Activated naive CD4-positive, alpha-beta T cell treated with anti-CD3 and anti-CD28 coated beads for 36 hours (primary cell): ENCODE measurements at regions not wholly inside any gene's neighbourhood (a gene's known extent, or its start where the extent isn't known, plus 50 kb on each side); places are given as distances from the start of the nearest gene placed in this dataset.
"Not testable (repeated sequence)": the region's sequence is repeated elsewhere in the genome, so short reads cannot be mapped to it uniquely, and the experiment has no call there.

Source experiments
- CTCF ChIA-PET: fragments of 350-600 bp; sonication (Branson Sonifier 250); formaldehyde crosslinking; loops from one replicate; lab custom pipeline; 2021; ENCODE audit warnings: antibody characterized with exemption; lab: Charles Lee
- DNase-seq: peaks from one replicate; pipeline ENCODE4 v3.0.0-alpha.2; 2020
- H3K27ac Mint-ChIP-seq: one replicate; pipeline ENCODE4 v1.8.0; 2021; ENCODE audit warnings: mild to moderate bottlenecking, mixed read lengths
- H3K27me3 Mint-ChIP-seq: one replicate; pipeline ENCODE4 v1.8.0; 2021; ENCODE audit warnings: low read depth, mixed read lengths
- H3K36me3 Mint-ChIP-seq: one replicate; pipeline ENCODE4 v1.8.0; 2021; ENCODE audit warnings: low read depth, mixed read lengths
- H3K4me1 Mint-ChIP-seq: one replicate; pipeline ENCODE4 v1.8.0; 2021; ENCODE audit warnings: low read depth, mixed read lengths
- H3K4me3 Mint-ChIP-seq: one replicate; pipeline ENCODE4 v1.8.0; 2021; ENCODE audit warnings: mild to moderate bottlenecking, moderate library complexity, mixed read lengths
- H3K9me3 Mint-ChIP-seq: one replicate; pipeline ENCODE4 v1.8.0; 2021; ENCODE audit warnings: mixed read lengths
- intact Hi-C: fragments of 100-400 bp; cut with micrococcal nuclease; formaldehyde crosslinking; loops from one replicate; pipeline ENCODE4 v1.15.1; 2023

DNA sequence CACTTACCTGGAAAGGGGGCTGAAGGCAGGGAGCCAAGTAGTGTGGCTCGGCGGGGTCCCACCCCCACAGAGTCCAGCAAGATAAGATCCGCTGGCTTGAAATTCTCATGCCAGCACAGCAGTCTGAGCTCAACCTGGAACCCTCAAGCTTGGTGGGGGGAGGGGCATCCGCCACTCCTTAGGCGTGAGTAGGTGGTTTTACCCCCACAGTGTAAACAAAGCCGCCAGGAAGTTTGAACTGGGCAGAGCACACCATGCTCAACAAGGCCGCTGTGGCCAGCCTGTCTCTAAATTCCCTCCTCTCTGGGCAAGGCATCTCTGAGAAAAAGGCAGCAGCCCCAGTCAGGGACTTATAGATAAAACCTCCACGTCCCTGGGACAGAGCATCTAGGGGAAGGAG, 156.3 kb downstream of the KBTBD8 start:
- Mint-ChIP-seq H3K9me3 (peaks cover 9% of the 10 kb centered on the region), H3K27ac (no peak overlapping the region), H3K27me3 (no peaks in the 10 kb centered on the region), H3K4me3 (no peak overlapping the region), H3K36me3 (no peaks in the 10 kb centered on the region), H3K4me1 (no peaks in the 10 kb centered on the region)
- intact Hi-C loops, result no loop called here
- CTCF ChIA-PET, result no interaction called here
- DNase-seq, result no peak

DNA sequence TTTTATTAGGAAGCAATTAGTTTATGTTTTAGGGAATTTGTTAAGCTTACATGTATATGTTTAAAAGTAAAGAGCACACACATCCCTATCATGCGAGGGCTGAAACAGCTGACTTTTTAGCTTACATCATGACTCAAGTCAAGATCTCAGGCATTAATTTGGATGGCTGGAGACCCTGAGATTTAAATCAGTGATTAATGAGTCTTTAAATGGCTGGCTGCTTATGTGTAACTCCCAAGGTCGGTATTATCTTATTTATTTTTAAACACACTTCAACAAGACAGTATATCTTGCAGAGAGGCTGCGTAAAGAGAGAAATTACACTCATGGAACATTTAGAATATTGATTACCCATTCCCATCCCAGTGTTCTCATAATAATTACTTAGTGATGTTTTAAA, 169.4 kb downstream of the KBTBD8 start:
- CTCF ChIA-PET, result interaction anchor here (0.6 to 0.7 kb wide), 2 partner anchors 346 to 685 kb away, joined by 4 read pairs; no protein-coding TSS in a partner anchor
- no peak for DNase-seq
- intact Hi-C loops, result no loop called here
- Mint-ChIP-seq H3K4me1 (no peaks in the 10 kb centered on the region), H3K36me3 (no peaks in the 10 kb centered on the region), H3K27ac (no peak overlapping the region), H3K9me3 (no peaks in the 10 kb centered on the region), H3K4me3 (no peak overlapping the region), H3K27me3 (peaks cover 13% of the 10 kb centered on the region)

DNA sequence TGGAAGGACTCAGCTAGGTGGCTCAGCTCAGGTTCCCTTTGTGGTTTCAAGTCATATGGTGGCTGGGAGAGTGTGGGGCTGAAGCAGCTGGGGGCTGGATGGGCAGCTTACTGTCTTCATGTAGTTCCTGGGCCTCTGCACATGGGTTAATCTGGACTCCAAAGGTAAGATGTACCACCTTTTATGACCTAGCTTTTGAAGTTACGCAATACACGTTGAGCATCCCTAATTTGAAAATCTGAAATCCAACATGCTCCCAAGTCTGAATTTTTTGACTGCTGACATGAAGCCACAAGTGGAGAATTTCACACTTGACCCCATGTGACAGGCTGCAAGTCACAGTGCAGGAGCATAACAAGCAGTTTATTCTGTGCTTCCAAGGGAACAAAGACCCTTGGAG, 173.7 kb downstream of the KBTBD8 start:
- H3K4me3 Mint-ChIP-seq, result no peak overlapping the region
- no peaks in the 10 kb centered on the region for H3K4me1 Mint-ChIP-seq
- H3K36me3 Mint-ChIP-seq, result no peaks in the 10 kb centered on the region
- no peak overlapping the region for H3K27ac Mint-ChIP-seq
- H3K9me3 Mint-ChIP-seq, result peaks cover 5% of the 10 kb centered on the region
- CTCF ChIA-PET, result no interaction called here
- H3K27me3 Mint-ChIP-seq, result peaks cover 6% of the 10 kb centered on the region
- intact Hi-C loops, result no loop called here
- DNase-seq, result no peak

DNA sequence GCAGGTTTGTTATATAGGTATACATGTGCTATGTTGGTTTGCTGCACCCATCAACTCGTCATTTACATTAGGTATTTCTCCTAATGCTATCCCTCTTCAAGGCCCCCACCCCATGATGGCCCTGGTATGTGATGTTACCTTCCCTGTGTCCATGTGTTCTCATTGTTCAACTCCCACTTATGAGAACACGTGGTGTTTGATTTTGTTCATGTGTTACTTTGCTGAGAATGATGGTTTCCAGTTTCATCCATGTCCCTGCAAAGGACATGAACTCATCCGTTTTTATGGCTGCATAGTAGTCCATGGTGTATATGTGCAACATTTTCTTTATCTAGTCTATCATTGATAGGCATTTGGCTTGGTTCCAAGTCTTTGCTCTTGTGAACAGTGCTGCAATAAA, 175.0 kb downstream of the KBTBD8 start:
- H3K9me3 Mint-ChIP-seq, result peaks cover 12% of the 10 kb centered on the region
- DNase-seq, H3K36me3 Mint-ChIP-seq, CTCF ChIA-PET, H3K27ac Mint-ChIP-seq, H3K4me1 Mint-ChIP-seq, H3K4me3 Mint-ChIP-seq, H3K27me3 Mint-ChIP-seq, intact Hi-C loops: not testable (repeated sequence)

DNA sequence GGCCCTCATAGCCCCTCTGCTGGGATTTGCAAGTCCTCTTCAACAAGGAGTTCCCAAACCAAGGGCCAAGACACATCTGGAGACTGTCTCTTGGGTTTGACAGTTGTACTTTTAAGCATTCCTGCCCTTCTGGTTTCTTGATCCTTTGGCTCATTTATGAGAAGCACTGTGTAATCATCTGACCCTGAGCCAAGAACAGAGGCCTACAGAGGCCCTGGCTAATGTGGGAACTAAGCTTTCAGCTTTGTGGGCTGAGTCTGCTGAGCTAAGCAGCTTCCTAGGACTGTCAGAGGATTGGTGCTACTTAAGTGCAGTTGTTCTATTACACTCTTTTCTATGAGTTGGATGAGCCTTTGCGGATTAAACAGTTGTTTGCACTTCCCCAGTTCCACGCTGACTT, 178.3 kb downstream of the KBTBD8 start:
- CTCF ChIA-PET, result no interaction called here
- DNase-seq, result no peak
- intact Hi-C loops, result no loop called here
- Mint-ChIP-seq H3K27ac (no peak overlapping the region), H3K9me3 (peaks cover 12% of the 10 kb centered on the region), H3K27me3 (no peaks in the 10 kb centered on the region), H3K36me3 (no peaks in the 10 kb centered on the region), H3K4me3 (no peak overlapping the region), H3K4me1 (no peaks in the 10 kb centered on the region)

DNA sequence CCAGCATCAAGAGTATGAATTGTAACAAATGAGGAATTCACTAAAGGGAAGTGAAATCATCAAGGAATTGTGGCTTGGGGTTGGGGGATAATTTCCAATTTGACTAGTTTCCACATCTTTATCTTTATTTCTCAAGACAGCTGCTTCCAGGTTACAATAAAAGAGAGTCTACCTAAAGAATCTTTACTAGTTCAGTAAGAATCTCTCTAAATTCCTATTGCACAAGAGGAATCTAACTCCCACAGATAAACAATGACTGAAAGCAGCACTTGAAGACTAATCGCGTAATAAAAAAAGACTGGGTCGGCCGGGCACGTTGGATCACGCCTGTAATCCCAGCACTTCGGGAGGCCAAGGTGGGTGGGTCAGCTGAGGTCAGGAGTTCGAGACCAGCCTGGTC, 194.4 kb downstream of the KBTBD8 start:
- Mint-ChIP-seq H3K4me3 (no peak overlapping the region), H3K4me1 (no peaks in the 10 kb centered on the region), H3K27me3 (no peaks in the 10 kb centered on the region), H3K9me3 (peaks cover under 1% of the 10 kb centered on the region), H3K36me3 (no peaks in the 10 kb centered on the region), H3K27ac (no peak overlapping the region)
- CTCF ChIA-PET, result no interaction called here
- no peak for DNase-seq
- intact Hi-C loops, result no loop called here

DNA sequence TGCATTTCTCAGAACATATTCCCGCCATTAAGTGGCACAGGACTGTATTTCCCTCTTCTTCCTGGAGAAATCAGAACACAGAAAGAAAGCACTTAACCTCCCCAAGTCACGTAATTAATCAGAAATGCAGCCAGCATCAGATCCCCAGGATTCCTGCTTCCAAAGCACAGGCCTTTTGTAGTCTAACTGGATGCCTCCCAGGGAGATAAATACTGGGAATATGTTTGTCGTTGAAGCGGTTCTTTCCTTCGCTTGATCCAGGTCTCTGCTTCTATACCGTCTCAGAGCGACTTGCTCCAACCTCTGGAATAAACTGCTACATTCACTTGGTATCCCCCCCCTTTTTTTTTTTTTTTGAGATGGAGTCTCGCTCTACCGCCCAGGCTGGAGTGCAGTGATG, 198.6 kb downstream of the KBTBD8 start:
- Mint-ChIP-seq H3K27ac (no peak overlapping the region), H3K9me3 (no peaks in the 10 kb centered on the region), H3K4me3 (no peak overlapping the region), H3K27me3 (no peaks in the 10 kb centered on the region), H3K36me3 (no peaks in the 10 kb centered on the region), H3K4me1 (no peaks in the 10 kb centered on the region)
- intact Hi-C loops, result no loop called here
- no peak for DNase-seq
- CTCF ChIA-PET, result no interaction called here

DNA sequence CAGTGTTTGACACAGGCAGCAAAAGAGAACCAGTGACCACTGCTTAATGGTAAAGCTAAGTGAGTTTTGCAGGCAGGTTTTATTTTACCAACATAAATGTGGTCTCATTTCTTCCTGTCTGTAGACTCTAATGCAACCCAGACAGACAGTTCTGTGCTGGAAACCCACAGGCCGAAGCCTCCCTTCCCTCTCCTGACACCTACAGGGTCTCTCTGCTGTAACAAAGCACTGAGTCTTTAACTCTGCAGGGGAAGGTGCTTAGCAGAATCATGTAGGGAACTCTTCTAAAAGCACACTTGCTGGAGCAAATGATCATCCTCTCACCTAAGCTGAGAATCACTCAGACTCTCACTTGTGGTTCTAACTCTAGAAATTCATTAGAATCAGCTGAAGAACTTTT, 200.3 kb downstream of the KBTBD8 start:
- intact Hi-C loops, result no loop called here
- Mint-ChIP-seq H3K4me3 (no peak overlapping the region), H3K4me1 (no peaks in the 10 kb centered on the region), H3K27ac (no peak overlapping the region), H3K27me3 (no peaks in the 10 kb centered on the region), H3K36me3 (no peaks in the 10 kb centered on the region), H3K9me3 (no peaks in the 10 kb centered on the region)
- CTCF ChIA-PET, result no interaction called here
- DNase-seq, result no peak

DNA sequence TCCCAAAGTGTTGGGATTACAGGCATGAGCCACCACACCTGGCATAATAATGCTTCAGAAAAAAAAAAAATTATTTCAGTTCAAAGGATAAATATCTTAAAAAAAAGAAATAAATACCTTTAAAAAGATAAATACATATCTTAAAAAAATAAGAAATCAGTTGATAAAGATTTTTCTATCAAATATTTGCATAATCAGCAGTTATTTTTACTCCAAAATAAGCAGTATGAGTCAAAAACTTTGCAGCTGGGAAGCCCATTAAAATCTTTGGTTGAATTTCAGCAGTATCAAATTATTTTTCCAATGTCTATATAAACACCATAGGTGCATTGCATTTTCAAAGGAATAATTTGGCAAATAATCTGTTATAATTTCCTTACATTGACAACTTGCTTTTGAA, 202.5 kb downstream of the KBTBD8 start:
- Mint-ChIP-seq H3K4me3 (no peak overlapping the region), H3K4me1 (no peaks in the 10 kb centered on the region)
- CTCF ChIA-PET, result no interaction called here

DNA sequence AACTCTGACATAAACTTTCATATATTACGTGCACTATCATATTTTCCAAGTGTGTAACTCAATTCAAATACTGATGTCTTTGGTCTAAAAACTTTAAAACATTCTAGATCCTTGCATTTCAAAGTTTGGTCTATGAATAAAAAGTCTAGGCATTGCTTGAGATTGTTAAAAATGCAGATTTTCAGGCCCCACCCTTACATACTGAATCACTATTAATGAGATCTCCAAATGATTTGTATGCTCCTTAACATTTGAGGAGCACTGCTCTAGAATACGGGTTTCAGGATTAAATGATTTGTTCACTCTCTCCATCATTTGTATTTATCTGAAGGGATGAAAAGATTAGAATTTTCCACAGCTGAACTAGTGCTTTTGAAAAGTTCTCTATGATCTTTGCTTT, 202.9 kb downstream of the KBTBD8 start:
- H3K27ac Mint-ChIP-seq, result no peak overlapping the region
- H3K4me1 Mint-ChIP-seq, result no peaks in the 10 kb centered on the region
- no peak overlapping the region for H3K4me3 Mint-ChIP-seq
- H3K36me3 Mint-ChIP-seq, result no peaks in the 10 kb centered on the region
- H3K9me3 Mint-ChIP-seq, result no peaks in the 10 kb centered on the region
- CTCF ChIA-PET, result no interaction called here
- no peak for DNase-seq
- intact Hi-C loops, result no loop called here
- no peaks in the 10 kb centered on the region for H3K27me3 Mint-ChIP-seq

More for the DNA sequence above, 202.5 kb downstream of the KBTBD8 start:
- Mint-ChIP-seq H3K9me3 (no peaks in the 10 kb centered on the region), H3K27me3 (no peaks in the 10 kb centered on the region), H3K27ac (no peak overlapping the region), H3K36me3 (no peaks in the 10 kb centered on the region)
- no peak for DNase-seq
- intact Hi-C loops, result no loop called here

DNA sequence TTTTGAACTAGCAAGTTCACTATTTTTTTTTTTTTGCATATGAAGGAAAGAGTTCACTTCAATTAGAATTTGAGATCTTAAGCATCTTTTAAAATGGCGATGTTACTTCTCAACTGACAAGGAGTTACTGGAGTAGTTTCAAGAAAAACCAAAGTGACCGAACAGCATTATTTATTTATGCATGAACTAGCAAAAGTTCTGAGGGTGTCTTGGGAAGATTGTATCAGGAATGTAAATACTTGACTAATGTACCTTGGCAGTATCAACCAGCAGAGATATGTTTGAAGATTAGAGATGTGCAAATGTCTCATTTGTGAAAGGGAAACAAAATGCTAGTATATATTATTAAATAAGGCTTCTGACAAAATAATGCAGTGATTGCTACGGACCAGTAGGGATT, 203.9 kb downstream of the KBTBD8 start:
- Mint-ChIP-seq H3K4me3 (no peak overlapping the region), H3K4me1 (no peaks in the 10 kb centered on the region), H3K27ac (no peak overlapping the region), H3K27me3 (no peaks in the 10 kb centered on the region), H3K36me3 (no peaks in the 10 kb centered on the region), H3K9me3 (no peaks in the 10 kb centered on the region)
- intact Hi-C loops, result no loop called here
- CTCF ChIA-PET, result no interaction called here
- no peak for DNase-seq

DNA sequence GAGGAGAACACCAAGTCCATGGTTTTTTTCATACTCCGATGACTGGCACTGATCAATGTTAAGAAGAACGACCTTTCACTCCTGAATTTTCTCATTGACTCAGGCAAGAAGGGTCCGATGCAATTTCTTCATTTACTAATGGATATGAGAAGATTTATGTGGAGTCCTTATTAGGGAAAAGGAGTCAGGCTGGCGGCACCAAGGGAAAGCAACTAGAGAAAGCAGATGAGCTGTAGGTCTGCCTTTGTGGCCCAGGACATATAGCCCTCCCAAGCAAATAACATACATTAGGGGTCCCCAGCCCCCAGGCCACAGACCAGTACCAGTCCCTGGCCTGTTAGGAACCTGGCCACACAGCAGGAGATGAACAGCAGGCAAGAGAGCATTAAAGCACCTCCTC, 206.8 kb downstream of the KBTBD8 start:
- intact Hi-C loops, result no loop called here
- Mint-ChIP-seq H3K4me3 (no peak overlapping the region), H3K36me3 (no peaks in the 10 kb centered on the region), H3K9me3 (no peaks in the 10 kb centered on the region), H3K27me3 (no peaks in the 10 kb centered on the region), H3K4me1 (no peaks in the 10 kb centered on the region), H3K27ac (no peak overlapping the region)
- CTCF ChIA-PET, result no interaction called here
- DNase-seq, result no peak

DNA sequence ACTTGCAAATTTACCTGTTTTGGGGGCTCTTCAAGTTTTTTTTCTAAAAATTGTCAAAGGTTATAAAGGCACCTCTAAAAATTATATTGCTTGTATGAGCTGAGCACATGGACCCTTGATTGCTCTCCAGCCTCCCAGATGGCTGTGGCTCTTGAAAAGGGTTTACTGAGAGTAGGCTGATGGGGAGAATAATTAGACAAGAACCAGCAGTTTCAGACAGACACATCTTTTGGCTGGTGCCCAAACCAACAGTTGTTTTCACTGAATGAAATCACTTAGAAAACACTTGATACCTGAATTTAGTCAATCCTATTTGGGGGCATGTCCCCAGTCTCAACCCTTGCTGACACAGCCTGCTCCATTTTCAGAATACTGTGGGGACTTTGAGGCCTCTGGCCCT, 217.6 kb downstream of the KBTBD8 start:
- Mint-ChIP-seq H3K27ac (no peak overlapping the region), H3K27me3 (no peaks in the 10 kb centered on the region), H3K36me3 (no peaks in the 10 kb centered on the region), H3K9me3 (no peaks in the 10 kb centered on the region), H3K4me1 (no peaks in the 10 kb centered on the region), H3K4me3 (no peak overlapping the region)
- intact Hi-C loops, result no loop called here
- DNase-seq, result no peak
- CTCF ChIA-PET, result interaction anchor here (1.0 kb wide), 1 partner anchor 81 kb away, joined by 3 read pairs; no protein-coding TSS in a partner anchor

DNA sequence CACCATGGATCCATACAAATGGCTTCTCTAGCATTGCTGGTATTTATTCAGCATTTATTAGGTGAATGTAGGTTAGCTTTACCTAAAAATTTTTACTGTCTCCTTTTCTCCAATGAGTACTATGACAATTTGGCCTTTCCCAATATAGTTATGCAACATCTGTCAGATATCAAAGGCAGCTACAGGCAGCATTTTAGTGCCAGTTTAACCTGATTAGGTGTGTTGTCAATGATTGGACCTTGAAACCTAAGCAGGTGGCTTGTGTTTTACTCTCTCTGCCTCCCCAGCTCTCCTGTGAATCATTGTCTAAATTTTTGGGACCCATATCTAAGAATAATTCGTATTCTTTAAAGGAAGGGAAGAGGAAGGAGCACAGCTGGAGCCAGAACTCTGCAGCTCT, 228.9 kb downstream of the KBTBD8 start:
- H3K4me3 Mint-ChIP-seq, result no peak overlapping the region

More for the DNA sequence above, 228.9 kb downstream of the KBTBD8 start:
- CTCF ChIA-PET, result interaction anchor here (1.9 kb wide), 1 partner anchor 113 kb away, joined by 5 read pairs; no protein-coding TSS in a partner anchor
- intact Hi-C loops, result no loop called here
- Mint-ChIP-seq H3K27me3 (no peaks in the 10 kb centered on the region), H3K27ac (no peak overlapping the region), H3K4me1 (no peaks in the 10 kb centered on the region), H3K36me3 (no peaks in the 10 kb centered on the region), H3K9me3 (no peaks in the 10 kb centered on the region)
- no peak for DNase-seq
